ENCODE measurements at regions not wholly inside any gene's neighbourhood (a gene's known extent, or its start where the extent isn't known, plus 50 kb on each side); places are given as distances from the start of the nearest gene placed in this dataset.

- H3K27ac ChIP-seq = no peak overlapping the region
- H4K20me1 ChIP-seq (ENCODE audit: insufficient read depth, poor library complexity, severe bottlenecking) = no peaks in the 10 kb centered on the region
- 51% methylated on average over 2 of the region's 2 CpGs for WGBS (ENCODE audit: low lambda C conversion rate, missing lambda C conversion rate)
- H3K4me2 ChIP-seq = no peak overlapping the region
- H3K4me3 ChIP-seq = no peak overlapping the region
- TF ChIP-seq EZH2 (IDR thresholded peaks at IDR 0.05; ENCODE audit: borderline replicate concordance) (no peak), EZH2phosphoT487 (IDR thresholded peaks at IDR 0.05; ENCODE audit: low read depth, severe bottlenecking, unreplicated experiment) (no peak)
- TF ChIP-seq, protein P1, sequence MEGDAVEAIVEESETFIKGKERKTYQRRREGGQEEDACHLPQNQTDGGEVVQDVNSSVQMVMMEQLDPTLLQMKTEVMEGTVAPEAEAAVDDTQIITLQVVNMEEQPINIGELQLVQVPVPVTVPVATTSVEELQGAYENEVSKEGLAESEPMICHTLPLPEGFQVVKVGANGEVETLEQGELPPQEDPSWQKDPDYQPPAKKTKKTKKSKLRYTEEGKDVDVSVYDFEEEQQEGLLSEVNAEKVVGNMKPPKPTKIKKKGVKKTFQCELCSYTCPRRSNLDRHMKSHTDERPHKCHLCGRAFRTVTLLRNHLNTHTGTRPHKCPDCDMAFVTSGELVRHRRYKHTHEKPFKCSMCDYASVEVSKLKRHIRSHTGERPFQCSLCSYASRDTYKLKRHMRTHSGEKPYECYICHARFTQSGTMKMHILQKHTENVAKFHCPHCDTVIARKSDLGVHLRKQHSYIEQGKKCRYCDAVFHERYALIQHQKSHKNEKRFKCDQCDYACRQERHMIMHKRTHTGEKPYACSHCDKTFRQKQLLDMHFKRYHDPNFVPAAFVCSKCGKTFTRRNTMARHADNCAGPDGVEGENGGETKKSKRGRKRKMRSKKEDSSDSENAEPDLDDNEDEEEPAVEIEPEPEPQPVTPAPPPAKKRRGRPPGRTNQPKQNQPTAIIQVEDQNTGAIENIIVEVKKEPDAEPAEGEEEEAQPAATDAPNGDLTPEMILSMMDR (IDR thresholded peaks at IDR 0.05; ENCODE audit: poor library complexity) = no peak
- peak; percentile 31 for DNase-seq (ENCODE audit: low spot score)
- H3K36me3 ChIP-seq (replicated peaks; ENCODE audit: insufficient read depth, low read depth) = no peaks in the 10 kb centered on the region
- H3K9me3 ChIP-seq (ENCODE audit: low read depth) = no peaks in the 10 kb centered on the region
- no peaks in the 10 kb centered on the region for H3K79me2 ChIP-seq
- H3K4me1 ChIP-seq (ENCODE audit: insufficient read depth) = peaks cover 4% of the 10 kb centered on the region
- H2AFZ ChIP-seq = no peak overlapping the region
- no peaks in the 10 kb centered on the region for H3K9me2 ChIP-seq (replicated peaks; ENCODE audit: insufficient read depth)
- H3K27me3 ChIP-seq = no peaks in the 10 kb centered on the region
These were observed 361.9 kb downstream of the BCKDHB start for GRCh38 chr6:80468398-80468797.

GRCh38 chr6:80467408-80467807, 360.9 kb downstream of the BCKDHB start:
- Histone ChIP-seq H3K27me3 (no peaks in the 10 kb centered on the region), H3K79me2 (no peaks in the 10 kb centered on the region), H2AFZ (no peak overlapping the region), H3K9me2 (replicated peaks; ENCODE audit: insufficient read depth) (no peaks in the 10 kb centered on the region), H4K20me1 (ENCODE audit: insufficient read depth, poor library complexity, severe bottlenecking) (no peaks in the 10 kb centered on the region), H3K4me2 (no peak overlapping the region), H3K27ac (no peak overlapping the region), H3K4me1 (ENCODE audit: insufficient read depth) (peaks cover 4% of the 10 kb centered on the region), H3K36me3 (replicated peaks; ENCODE audit: insufficient read depth, low read depth) (no peaks in the 10 kb centered on the region), H3K4me3 (no peak overlapping the region), H3K9me3 (ENCODE audit: low read depth) (no peaks in the 10 kb centered on the region)
- WGBS (ENCODE audit: low lambda C conversion rate, missing lambda C conversion rate) = 87% methylated on average over 2 of the region's 2 CpGs
- no peak for TF ChIP-seq EZH2 (IDR thresholded peaks at IDR 0.05; ENCODE audit: borderline replicate concordance)
- TF ChIP-seq, protein P1 (IDR thresholded peaks at IDR 0.05; ENCODE audit: poor library complexity) = no peak
- no peak for TF ChIP-seq EZH2phosphoT487 (IDR thresholded peaks at IDR 0.05; ENCODE audit: low read depth, severe bottlenecking, unreplicated experiment)
- no peak for DNase-seq (ENCODE audit: low spot score)

DNA sequence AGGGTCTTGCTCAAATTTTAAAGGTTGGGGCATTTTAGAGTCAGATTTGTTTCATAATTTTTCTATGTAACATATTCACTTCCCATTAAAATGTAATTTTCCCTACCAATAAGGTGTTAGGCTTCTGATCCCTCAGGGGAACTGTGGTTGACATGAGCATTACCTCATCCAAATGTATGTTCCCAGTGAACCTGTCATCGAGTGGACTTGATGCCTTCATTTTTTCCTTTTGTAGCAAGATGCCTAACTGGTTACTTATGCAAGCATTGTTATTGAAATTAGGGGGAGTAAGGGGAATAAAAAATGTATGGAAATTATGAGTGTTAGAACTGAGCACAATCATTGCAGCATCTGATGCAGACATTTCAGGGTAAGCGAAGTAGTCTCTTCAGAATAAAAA, 360.5 kb downstream of the BCKDHB start:
- Histone ChIP-seq H3K9me3 (ENCODE audit: low read depth) (no peaks in the 10 kb centered on the region), H3K4me1 (ENCODE audit: insufficient read depth) (peaks cover 4% of the 10 kb centered on the region), H3K4me2 (no peak overlapping the region), H2AFZ (no peak overlapping the region), H4K20me1 (ENCODE audit: insufficient read depth, poor library complexity, severe bottlenecking) (no peaks in the 10 kb centered on the region), H3K4me3 (no peak overlapping the region), H3K79me2 (no peaks in the 10 kb centered on the region), H3K36me3 (replicated peaks; ENCODE audit: insufficient read depth, low read depth) (no peaks in the 10 kb centered on the region), H3K27ac (no peak overlapping the region), H3K9me2 (replicated peaks; ENCODE audit: insufficient read depth) (no peaks in the 10 kb centered on the region), H3K27me3 (no peaks in the 10 kb centered on the region)
- WGBS (ENCODE audit: low lambda C conversion rate, missing lambda C conversion rate) = 88% methylated on average over 2 of the region's 2 CpGs
- TF ChIP-seq, protein P1 (IDR thresholded peaks at IDR 0.05; ENCODE audit: poor library complexity) = no peak
- no peak for DNase-seq (ENCODE audit: low spot score)

DNA sequence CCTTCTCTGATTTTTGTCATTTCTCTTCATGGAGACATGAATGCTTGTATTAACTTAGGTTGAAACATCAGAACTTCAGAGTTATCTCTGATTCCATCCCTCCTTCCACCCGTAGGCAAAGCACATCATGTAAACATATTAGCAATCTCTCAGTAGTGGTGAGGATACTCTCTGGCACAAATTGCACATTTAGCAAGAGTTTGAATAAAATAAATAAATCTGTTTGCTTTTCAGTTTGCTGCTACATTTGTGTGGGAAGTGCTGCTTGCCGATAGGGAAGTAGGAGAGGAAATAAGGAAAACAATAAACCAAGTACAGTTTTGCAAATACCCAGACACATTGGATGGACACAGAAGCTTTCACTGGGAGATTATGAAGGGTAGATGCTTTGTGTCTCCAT, 359.0 kb downstream of the BCKDHB start:
- Histone ChIP-seq H3K4me3 (no peak overlapping the region), H3K79me2 (no peaks in the 10 kb centered on the region), H3K27me3 (no peaks in the 10 kb centered on the region), H4K20me1 (ENCODE audit: insufficient read depth, poor library complexity, severe bottlenecking) (no peaks in the 10 kb centered on the region), H2AFZ (no peak overlapping the region), H3K4me2 (no peak overlapping the region), H3K9me2 (replicated peaks; ENCODE audit: insufficient read depth) (no peaks in the 10 kb centered on the region), H3K4me1 (ENCODE audit: insufficient read depth) (peaks cover 7% of the 10 kb centered on the region), H3K27ac (no peak overlapping the region), H3K36me3 (replicated peaks; ENCODE audit: insufficient read depth, low read depth) (no peaks in the 10 kb centered on the region), H3K9me3 (ENCODE audit: low read depth) (no peaks in the 10 kb centered on the region)
- TF ChIP-seq EZH2phosphoT487 (IDR thresholded peaks at IDR 0.05; ENCODE audit: low read depth, severe bottlenecking, unreplicated experiment) (no peak), EZH2 (IDR thresholded peaks at IDR 0.05; ENCODE audit: borderline replicate concordance) (no peak)
- TF ChIP-seq, protein P1 (IDR thresholded peaks at IDR 0.05; ENCODE audit: poor library complexity) = no peak
- 64% methylated on average over 2 of the region's 2 CpGs for WGBS (ENCODE audit: low lambda C conversion rate, missing lambda C conversion rate)
- no peak for DNase-seq (ENCODE audit: low spot score)

Data from hepatocyte (in vitro differentiated cells).